Mesenchymal stem cell (in vitro differentiated cells and primary cell): ENCODE measurements at regions not wholly inside any gene's neighbourhood (a gene's known extent, or its start where the extent isn't known, plus 50 kb on each side); places are given as distances from the start of the nearest gene placed in this dataset.

Experiments
- DNase-seq: peaks from one replicate; pipeline ENCODE4 v3.0.0-alpha.2; 2013
- H2AFZ ChIP-seq: one replicate; pipeline ENCODE4 v1.6.1; 2013; ENCODE audit warnings: low read depth, mild to moderate bottlenecking, control low read depth, inconsistent platforms, low read length, moderate library complexity
- H2AK5ac ChIP-seq: 2 replicates; pipeline ENCODE4 v1.6.1; 2013; ENCODE audit warnings: low read length, moderate library complexity, mild to moderate bottlenecking, inconsistent platforms; ENCODE audit not compliant: severe bottlenecking
- H2BK120ac ChIP-seq: one replicate; pipeline ENCODE4 v1.6.1; 2013; ENCODE audit warnings: low read depth, mild to moderate bottlenecking, inconsistent platforms, low read length, moderate library complexity
- H2BK12ac ChIP-seq, 2 experiments: one replicate each; pipeline ENCODE4 v1.6.1; 2013; ENCODE audit warnings: inconsistent platforms in 2 of 2, low read length in 2 of 2, mild to moderate bottlenecking in 2 of 2, moderate library complexity in 2 of 2, control low read depth in 1 of 2
- H2BK15ac ChIP-seq: one replicate; pipeline ENCODE4 v1.6.1; 2013; ENCODE audit warnings: mild to moderate bottlenecking, low read depth, inconsistent platforms; ENCODE audit not compliant: poor library complexity, severe bottlenecking
- H2BK5ac ChIP-seq: 2 replicates; pipeline ENCODE4 v1.6.1; 2013; ENCODE audit warnings: low read depth, mild to moderate bottlenecking, low read length, control low read depth, inconsistent platforms; ENCODE audit not compliant: poor library complexity, severe bottlenecking
- H3K14ac ChIP-seq, 2 experiments: one replicate each; pipeline ENCODE4 v1.6.1; 2013; ENCODE audit warnings: inconsistent platforms in 2 of 2, low read length in 2 of 2, control low read depth in 1 of 2, mild to moderate bottlenecking in 1 of 2, moderate library complexity in 1 of 2
- H3K18ac ChIP-seq, 2 experiments: one replicate each; pipeline ENCODE4 v1.6.1; 2013; ENCODE audit warnings: inconsistent platforms in 2 of 2, low read length in 2 of 2, control low read depth in 1 of 2, low read depth in 1 of 2, mild to moderate bottlenecking in 1 of 2
- H3K23ac ChIP-seq, 2 experiments: one replicate each; pipeline ENCODE4 v1.6.1; 2013; ENCODE audit warnings: inconsistent platforms in 2 of 2, low read length in 2 of 2, mild to moderate bottlenecking in 2 of 2, moderate library complexity in 2 of 2, control low read depth in 1 of 2
- H3K27ac ChIP-seq: 2 replicates; pipeline ENCODE4 v1.5.1; 2013; ENCODE audit warnings: mild to moderate bottlenecking, moderate library complexity, low read length, control low read depth, inconsistent platforms; ENCODE audit not compliant: poor library complexity, severe bottlenecking
- H3K27me3 ChIP-seq, 2 experiments: 2 replicates each; pipeline versions ENCODE4 v1.6.1 to v1.7.0; 2013; ENCODE audit warnings: low read length in 2 of 2, mild to moderate bottlenecking in 2 of 2, moderate library complexity in 2 of 2, control low read depth in 1 of 2, inconsistent platforms in 1 of 2; ENCODE audit not compliant: control insufficient read depth in 1 of 2, insufficient read depth in 1 of 2
- H3K36me3 ChIP-seq, 2 experiments: 2 replicates each; pipeline versions ENCODE4 v1.6.1 to v1.7.0; 2013; ENCODE audit warnings: low read length in 2 of 2, control low read depth in 1 of 2, inconsistent platforms in 1 of 2, low read depth in 1 of 2, mild to moderate bottlenecking in 1 of 2; ENCODE audit not compliant: insufficient read depth in 2 of 2, control insufficient read depth in 1 of 2
- H3K4ac ChIP-seq, 2 experiments: one replicate each; pipeline ENCODE4 v1.6.1; 2013; ENCODE audit warnings: inconsistent platforms in 2 of 2, low read length in 2 of 2, mild to moderate bottlenecking in 2 of 2, moderate library complexity in 2 of 2, control low read depth in 1 of 2, low read depth in 1 of 2
- H3K4me1 ChIP-seq: 2 replicates; pipeline ENCODE4 v1.6.1; 2013; ENCODE audit warnings: low read depth, low read length, control low read depth; ENCODE audit not compliant: control insufficient read depth, insufficient read depth
- H3K4me2 ChIP-seq: 2 replicates; pipeline ENCODE4 v1.6.1; 2013; ENCODE audit warnings: low read length, mild to moderate bottlenecking, inconsistent platforms; ENCODE audit not compliant: poor library complexity, severe bottlenecking
- H3K4me3 ChIP-seq, 2 experiments: 2 replicates each; pipeline versions ENCODE4 v1.5.1 to v1.7.0; 2013; ENCODE audit warnings: low read length in 2 of 2, mild to moderate bottlenecking in 2 of 2, control low read depth in 1 of 2, low read depth in 1 of 2; ENCODE audit not compliant: insufficient read depth in 1 of 2
- H3K79me1 ChIP-seq: replicated peaks from 2 replicates; pipeline ENCODE4 v1.6.1; 2013; ENCODE audit warnings: mild to moderate bottlenecking, control low read depth, low read length, inconsistent platforms; ENCODE audit not compliant: poor library complexity, severe bottlenecking
- H3K9ac ChIP-seq: 2 replicates; pipeline ENCODE4 v1.7.0; 2013; ENCODE audit warnings: mild to moderate bottlenecking, low read length, moderate library complexity
- H3K9me3 ChIP-seq: 2 replicates; pipeline ENCODE4 v1.7.0; 2013; ENCODE audit warnings: mild to moderate bottlenecking, low read length; ENCODE audit not compliant: control insufficient read depth
- H4K8ac ChIP-seq: one replicate; pipeline ENCODE4 v1.6.1; 2013; ENCODE audit warnings: inconsistent platforms, mild to moderate bottlenecking, low read length, moderate library complexity
- H4K91ac ChIP-seq: one replicate; pipeline ENCODE4 v1.6.1; 2013; ENCODE audit warnings: mild to moderate bottlenecking, low read length, inconsistent platforms
- WGBS: methylation state at CpG from one replicate; pipeline ENCODE4 v1.1.7; 2013; ENCODE audit warnings: mixed read lengths; 5-methylcytosine and 5-hydroxymethylcytosine counted together

- no peaks in the 10 kb centered on the region for H3K4me1 ChIP-seq
These were observed 67.4 kb downstream of the CBLL2 start for GRCh38 chrX:22340022-22340616.

GRCh38 chrX:22343192-22343591 is 70.5 kb downstream of the CBLL2 start:
- H3K9me3 ChIP-seq = no peaks in the 10 kb centered on the region
- H3K4ac ChIP-seq = no peak overlapping the region
- H3K18ac ChIP-seq = no peak overlapping the region
- H3K36me3 ChIP-seq = no peaks in the 10 kb centered on the region
- no peak overlapping the region for H3K4me2 ChIP-seq
- H4K8ac ChIP-seq = no peak overlapping the region
- H2BK5ac ChIP-seq = no peak overlapping the region
- no peaks in the 10 kb centered on the region for H3K79me1 ChIP-seq
- no peaks in the 10 kb centered on the region for H3K4me1 ChIP-seq
- H2BK15ac ChIP-seq = no peak overlapping the region
- DNase-seq = no peak
- WGBS = 97% methylated on average over 5 of the region's 8 CpGs
- no peak overlapping the region for H2BK12ac ChIP-seq
- peaks cover 0 to 6% of the 10 kb centered on the region in 2 experiments for H3K27me3 ChIP-seq
- no peak overlapping the region for H3K4me3 ChIP-seq
- H2AK5ac ChIP-seq = no peak overlapping the region
- H3K14ac ChIP-seq = no peak overlapping the region
- H4K91ac ChIP-seq = no peak overlapping the region
- no peak overlapping the region for H3K27ac ChIP-seq
- no peak overlapping the region for H3K9ac ChIP-seq
- no peak overlapping the region for H2BK120ac ChIP-seq
- H3K23ac ChIP-seq = no peak overlapping the region
- no peak overlapping the region for H2AFZ ChIP-seq

More at GRCh38 chrX:22340022-22340616, 67.4 kb downstream of the CBLL2 start:
- H2BK120ac ChIP-seq = no peak overlapping the region
- no peak overlapping the region for H3K4me2 ChIP-seq
- no peak overlapping the region for H3K4ac ChIP-seq
- H4K8ac ChIP-seq = no peak overlapping the region
- H3K36me3 ChIP-seq = no peaks in the 10 kb centered on the region
- no peak overlapping the region for H3K23ac ChIP-seq
- H3K9me3 ChIP-seq = peaks cover 4% of the 10 kb centered on the region
- peaks cover 0 to 6% of the 10 kb centered on the region in 2 experiments for H3K27me3 ChIP-seq
- H3K9ac ChIP-seq = no peak overlapping the region
- H2AFZ ChIP-seq = no peak overlapping the region
- H4K91ac ChIP-seq = no peak overlapping the region
- H2AK5ac ChIP-seq = no peak overlapping the region
- no peak overlapping the region for H2BK15ac ChIP-seq
- H2BK5ac ChIP-seq = no peak overlapping the region
- no peaks in the 10 kb centered on the region for H3K79me1 ChIP-seq
- no peak overlapping the region for H3K14ac ChIP-seq
- no peak for DNase-seq
- WGBS = 93% methylated on average over 5 of the region's 5 CpGs
- no peak overlapping the region for H3K27ac ChIP-seq
- H3K18ac ChIP-seq = no peak overlapping the region
- H3K4me3 ChIP-seq = no peak overlapping the region
- no peak overlapping the region for H2BK12ac ChIP-seq

- Histone ChIP-seq H2BK120ac (no peak overlapping the region), H3K27ac (no peak overlapping the region), H4K8ac (no peak overlapping the region), H3K18ac (no peak overlapping the region), H3K4me1 (no peaks in the 10 kb centered on the region), H3K9ac (no peak overlapping the region), H3K4ac (no peak overlapping the region), H2BK12ac (no peak overlapping the region), H2BK5ac (no peak overlapping the region), H3K27me3 (no peaks in the 10 kb centered on the region), H3K9me3 (no peaks in the 10 kb centered on the region), H2BK15ac (no peak overlapping the region), H2AK5ac (no peak overlapping the region), H3K36me3 (no peaks in the 10 kb centered on the region), H3K79me1 (no peaks in the 10 kb centered on the region), H2AFZ (no peak overlapping the region), H4K91ac (no peak overlapping the region), H3K14ac (no peak overlapping the region), H3K4me3 (no peak overlapping the region), H3K4me2 (no peak overlapping the region), H3K23ac (no peak overlapping the region)
- WGBS = no CpG with 5 or more reads among the region's 2 CpGs
- DNase-seq = no peak
These were observed 73.2 kb downstream of the CBLL2 start for GRCh38 chrX:22345884-22346283.

- Histone ChIP-seq H2BK120ac (no peak overlapping the region), H3K14ac (no peak overlapping the region), H2BK12ac (no peak overlapping the region), H2BK5ac (no peak overlapping the region), H3K27ac (no peak overlapping the region), H2AK5ac (no peak overlapping the region), H3K4me3 (no peak overlapping the region), H3K27me3 (no peaks in the 10 kb centered on the region), H3K79me1 (no peaks in the 10 kb centered on the region), H3K9ac (no peak overlapping the region), H4K8ac (no peak overlapping the region), H4K91ac (no peak overlapping the region), H3K4me1 (no peaks in the 10 kb centered on the region), H3K4me2 (no peak overlapping the region), H2AFZ (no peak overlapping the region), H3K36me3 (no peaks in the 10 kb centered on the region), H3K23ac (no peak overlapping the region), H3K18ac (no peak overlapping the region), H2BK15ac (no peak overlapping the region), H3K9me3 (no peaks in the 10 kb centered on the region), H3K4ac (no peak overlapping the region)
- DNase-seq = no peak
- WGBS = 74% methylated on average over 1 of the region's 1 CpG
These were observed 74.8 kb downstream of the CBLL2 start for GRCh38 chrX:22347491-22347890.
